HG03280 (cell line): ENCODE measurements at regions not wholly inside any gene's neighbourhood (a gene's known extent, or its start where the extent isn't known, plus 50 kb on each side); places are given as distances from the start of the nearest gene placed in this dataset.

Experiments used
- ATAC-seq: cut with Tn5 transposase; IDR thresholded peaks from one replicate; pipeline ENCODE4 v1.9.1; 2021; ENCODE audit warnings: mild to moderate bottlenecking, moderate library complexity; ENCODE audit not compliant: unreplicated experiment

DNA sequence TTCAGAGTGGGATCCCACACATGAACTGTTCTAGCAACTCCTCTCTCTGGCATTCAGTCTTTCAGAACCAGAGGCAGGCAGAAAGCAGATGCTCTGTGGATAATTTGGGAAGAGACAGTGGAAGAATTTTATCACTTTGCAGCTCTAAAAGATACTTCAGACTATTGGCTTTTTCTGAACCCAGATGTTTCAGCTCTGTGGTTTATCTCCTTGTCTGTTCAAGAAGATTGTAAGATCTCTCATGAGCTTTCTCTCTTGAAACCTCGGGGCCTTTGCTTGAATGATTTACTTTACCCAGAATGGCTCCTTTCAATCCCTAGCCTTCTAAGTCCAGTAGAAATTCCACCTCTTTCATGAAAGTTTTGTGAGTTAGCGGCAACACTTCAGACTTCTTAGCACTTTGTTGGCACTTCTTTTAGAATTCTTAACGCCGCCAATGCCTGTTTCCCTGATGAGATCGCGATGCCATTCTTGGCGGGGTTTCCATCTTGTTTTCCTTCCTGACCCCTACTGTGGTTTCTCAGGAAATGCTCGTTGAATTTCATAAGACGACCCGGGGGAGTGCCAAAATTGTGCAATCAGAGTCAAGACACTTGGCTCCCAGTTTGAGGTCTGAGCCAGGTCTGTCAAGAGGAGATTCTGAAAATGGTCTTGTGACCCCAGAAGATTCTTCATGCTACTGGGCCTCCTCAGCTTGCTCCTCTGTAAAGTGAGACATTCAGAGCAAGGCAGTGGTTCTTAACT is 107.0 kb upstream of the PRICKLE1 start:
- ATAC-seq: no peak

- no peak for ATAC-seq
These were observed 106.0 kb upstream of the PRICKLE1 start for GRCh38 chr12:42695490-42695995.

DNA sequence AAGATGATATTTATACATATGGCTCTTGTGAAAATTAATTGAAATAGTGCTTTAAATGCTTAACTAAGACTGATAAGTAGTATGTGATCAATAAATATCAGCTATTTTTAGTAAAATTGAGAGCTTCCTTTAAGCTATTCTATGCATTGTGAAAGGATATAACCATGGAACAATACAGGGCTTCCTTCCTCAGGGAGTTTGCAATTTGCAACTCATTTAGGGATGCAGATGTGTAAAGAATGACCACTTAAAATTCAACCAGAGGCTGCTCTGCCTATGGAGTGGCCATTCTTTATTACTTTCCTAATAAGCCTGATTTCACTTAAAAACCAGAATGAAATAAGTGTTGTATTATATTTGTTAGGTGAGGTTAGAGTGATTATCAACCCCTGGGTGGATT is 103.2 kb upstream of the PRICKLE1 start:
- ATAC-seq: no peak

- ATAC-seq: no peak
These were observed 102.5 kb upstream of the PRICKLE1 start for GRCh38 chr12:42691991-42692557.

- ATAC-seq: no peak
These were observed 100.7 kb upstream of the PRICKLE1 start for GRCh38 chr12:42690264-42690663.

DNA sequence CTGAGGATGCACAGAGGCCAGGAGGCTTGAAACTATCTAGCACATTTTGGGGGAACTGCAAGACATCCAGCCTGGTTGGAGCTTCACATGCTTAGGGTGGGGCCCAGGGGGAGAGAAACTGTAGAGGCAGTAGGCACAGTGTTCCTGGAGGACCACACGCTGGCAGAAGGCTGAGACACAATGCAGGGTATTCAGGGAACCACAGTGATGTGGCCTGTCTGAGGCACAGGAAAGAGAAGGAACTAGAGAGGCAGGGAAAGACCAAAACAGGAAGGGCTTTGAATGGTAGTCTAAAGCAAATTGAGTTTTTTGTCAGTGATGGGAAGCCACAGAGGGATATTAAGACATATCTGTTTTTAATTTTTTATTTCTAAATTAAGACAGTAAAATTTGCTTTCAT is 100.2 kb upstream of the PRICKLE1 start:
- no peak for ATAC-seq

DNA sequence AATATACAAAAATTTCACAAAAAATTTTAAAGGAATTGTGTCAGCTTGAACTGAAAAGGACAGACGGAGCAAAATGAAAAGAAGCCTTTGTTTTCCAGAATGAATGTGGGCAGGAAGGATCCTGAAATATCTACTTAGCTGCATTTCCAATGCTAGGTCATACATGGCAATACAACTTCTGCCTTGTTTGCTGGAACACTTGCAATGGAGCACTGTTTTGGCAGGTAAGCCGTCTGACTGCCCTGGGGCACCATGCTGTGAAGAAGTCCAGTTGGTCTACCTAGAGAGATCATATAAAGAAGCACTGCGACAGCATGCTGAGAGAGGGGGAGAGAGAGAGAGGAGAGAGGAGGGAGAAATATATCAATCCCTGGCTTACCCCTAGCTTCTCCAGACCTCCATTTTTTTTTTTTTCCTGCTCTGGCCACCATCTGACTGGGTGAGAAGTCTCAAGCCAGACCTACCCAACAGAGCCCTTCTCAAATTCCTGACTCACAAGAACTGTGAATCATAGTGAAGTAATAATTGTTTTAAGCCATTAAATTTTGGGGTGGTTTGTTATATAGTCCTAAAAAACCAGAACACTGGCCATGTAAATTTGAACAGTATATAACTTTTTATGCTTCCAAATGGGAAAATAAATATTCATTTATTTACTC is 97.1 kb upstream of the PRICKLE1 start:
- ATAC-seq: no peak

- no peak for ATAC-seq
These were observed 95.2 kb upstream of the PRICKLE1 start for GRCh38 chr12:42684802-42685071.

GRCh38 chr12:42683933-42684801 is 94.6 kb upstream of the PRICKLE1 start:
- ATAC-seq: no peak

- no peak for ATAC-seq
These were observed 93.7 kb upstream of the PRICKLE1 start for GRCh38 chr12:42683266-42683665.

DNA sequence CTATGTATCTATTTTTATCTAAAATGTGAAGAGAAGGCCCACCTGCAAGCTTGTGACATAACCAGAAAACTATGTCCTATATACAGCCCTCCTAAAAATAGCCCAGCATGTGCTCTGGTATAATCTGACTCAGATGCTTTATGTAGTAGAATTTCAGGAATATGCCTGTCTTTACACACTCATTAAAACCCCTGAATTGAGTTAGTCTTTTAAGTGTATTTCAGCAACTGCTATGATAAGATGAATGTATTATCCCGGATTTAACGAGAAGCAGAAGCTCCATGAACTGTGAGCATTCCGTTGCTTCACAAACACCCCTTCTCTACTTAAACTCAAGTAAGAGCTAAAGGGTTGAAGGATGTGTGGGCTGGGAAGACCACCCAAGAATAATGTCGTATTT is 89.9 kb upstream of the PRICKLE1 start:
- ATAC-seq: no peak

- no peak for ATAC-seq
These were observed 87.9 kb upstream of the PRICKLE1 start for GRCh38 chr12:42677461-42677860.

- no peak for ATAC-seq
These were observed 84.0 kb upstream of the PRICKLE1 start for GRCh38 chr12:42673535-42673934.

GRCh38 chr12:42670719-42671118 is 81.2 kb upstream of the PRICKLE1 start:
- no peak for ATAC-seq

DNA sequence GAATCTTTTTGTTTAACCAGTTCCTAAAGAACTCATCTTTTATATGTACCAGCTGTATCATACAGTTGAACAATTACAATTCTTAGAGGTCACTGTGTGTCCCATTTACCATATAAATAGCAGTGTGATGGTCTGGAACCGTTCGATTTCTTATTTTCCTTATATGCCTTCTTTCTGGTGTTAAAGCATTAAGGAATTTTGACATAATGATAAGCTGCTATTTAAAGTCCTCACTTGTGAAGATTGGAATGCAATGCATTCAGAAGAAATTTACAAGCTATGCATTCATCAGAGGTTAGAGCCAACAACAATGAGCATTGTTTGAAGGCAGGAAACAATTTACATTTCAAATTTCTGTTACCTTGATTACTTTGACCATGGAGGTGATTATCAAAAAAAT is 80.0 kb upstream of the PRICKLE1 start:
- no peak for ATAC-seq

DNA sequence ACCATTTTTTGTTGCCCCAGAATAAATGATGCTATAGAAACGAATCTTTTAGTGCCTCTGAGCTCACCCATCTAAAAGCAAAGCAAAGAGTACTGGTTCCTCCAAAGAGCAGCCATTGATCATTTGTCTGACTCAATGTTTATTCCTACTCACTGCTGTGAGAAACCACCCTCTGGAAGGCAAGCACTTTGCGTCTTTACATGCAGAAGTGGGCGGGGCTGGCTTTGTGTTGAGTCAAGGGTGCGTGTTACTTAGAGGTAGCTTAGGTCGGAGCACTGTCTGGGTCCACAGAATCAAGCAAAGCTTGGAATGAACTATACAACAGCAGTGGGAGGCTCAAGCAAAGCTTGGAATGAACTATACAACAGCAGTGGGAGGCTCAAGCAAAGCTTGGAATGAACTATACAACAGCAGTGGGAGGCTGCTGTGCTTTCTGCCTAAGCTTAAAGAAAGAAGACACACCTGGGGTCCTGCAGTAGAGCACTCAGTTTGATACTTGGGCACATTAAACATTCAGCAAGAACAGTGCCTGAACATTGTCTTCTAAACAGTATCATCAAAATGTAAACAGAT is 77.2 kb upstream of the PRICKLE1 start:
- ATAC-seq: no peak

GRCh38 chr12:42663621-42664020 is 74.1 kb upstream of the PRICKLE1 start:
- ATAC-seq: no peak

DNA sequence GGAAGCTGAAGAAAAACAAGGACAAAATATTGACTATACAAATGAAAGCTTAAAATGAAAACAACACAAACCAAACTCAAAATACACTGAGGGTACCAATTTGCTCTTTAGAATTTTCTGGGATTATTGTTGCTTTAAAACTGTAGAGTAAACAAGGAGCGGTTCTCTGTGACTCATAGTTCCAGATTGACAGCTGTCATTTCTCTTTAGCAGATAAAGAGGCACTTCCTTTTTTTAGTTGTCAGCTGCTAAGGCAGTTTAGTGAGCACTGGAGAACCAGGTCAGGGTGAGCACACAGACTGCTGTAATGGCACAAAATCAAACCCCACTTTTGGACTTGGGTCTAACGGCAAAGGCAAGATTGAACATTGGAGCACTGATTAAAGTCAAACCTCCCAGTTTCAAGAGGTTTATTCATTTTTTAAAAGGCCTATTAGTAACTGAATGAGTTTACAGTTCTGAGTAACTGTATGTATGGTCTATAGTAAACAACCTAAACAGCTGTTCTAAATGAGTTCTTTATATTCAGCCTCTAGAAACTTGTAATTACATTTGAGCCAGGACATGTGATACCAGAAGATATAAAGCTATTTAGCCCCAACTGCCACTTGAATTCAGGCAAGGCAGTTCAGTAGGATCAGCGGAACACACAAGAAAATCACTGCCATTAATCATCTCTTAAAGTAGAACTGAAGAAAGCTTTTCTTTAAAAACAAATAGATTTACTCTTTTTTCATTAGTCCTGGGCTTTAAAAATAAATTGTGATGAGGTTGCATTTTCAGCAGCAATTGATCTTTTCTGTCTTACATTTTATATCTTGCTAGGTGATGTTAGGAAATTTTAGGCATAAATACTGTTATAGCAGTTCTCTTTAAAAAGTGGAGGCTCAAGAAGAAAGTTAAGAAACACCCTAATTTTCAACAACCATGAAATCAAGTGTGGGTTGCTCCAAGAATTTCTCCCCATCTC is 71.7 kb upstream of the PRICKLE1 start:
- ATAC-seq: no peak

DNA sequence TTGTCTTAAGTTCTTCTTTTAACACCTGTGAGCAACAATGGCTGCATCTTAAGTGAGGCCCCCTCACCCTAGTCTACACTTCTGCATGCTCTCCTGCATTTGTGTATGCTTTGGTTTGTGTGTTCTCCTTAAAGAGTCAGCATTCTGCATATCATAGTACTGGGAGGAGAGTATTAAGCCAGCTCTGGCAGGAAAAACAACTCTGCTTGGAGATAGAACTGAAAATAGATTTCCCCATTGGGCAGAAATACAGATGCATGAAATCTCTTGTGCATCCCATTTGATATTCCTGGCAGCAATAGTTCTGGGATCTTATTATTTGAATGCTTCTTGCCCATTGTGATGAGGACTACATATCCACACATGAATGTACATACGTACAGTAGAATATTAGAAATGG is 70.6 kb upstream of the PRICKLE1 start:
- no peak for ATAC-seq

- no peak for ATAC-seq
These were observed 62.5 kb upstream of the PRICKLE1 start for GRCh38 chr12:42652048-42652447.
